ENCODE measurements at regions not wholly inside any gene's neighbourhood (a gene's known extent, or its start where the extent isn't known, plus 50 kb on each side); places are given as distances from the start of the nearest gene placed in this dataset.

DNA sequence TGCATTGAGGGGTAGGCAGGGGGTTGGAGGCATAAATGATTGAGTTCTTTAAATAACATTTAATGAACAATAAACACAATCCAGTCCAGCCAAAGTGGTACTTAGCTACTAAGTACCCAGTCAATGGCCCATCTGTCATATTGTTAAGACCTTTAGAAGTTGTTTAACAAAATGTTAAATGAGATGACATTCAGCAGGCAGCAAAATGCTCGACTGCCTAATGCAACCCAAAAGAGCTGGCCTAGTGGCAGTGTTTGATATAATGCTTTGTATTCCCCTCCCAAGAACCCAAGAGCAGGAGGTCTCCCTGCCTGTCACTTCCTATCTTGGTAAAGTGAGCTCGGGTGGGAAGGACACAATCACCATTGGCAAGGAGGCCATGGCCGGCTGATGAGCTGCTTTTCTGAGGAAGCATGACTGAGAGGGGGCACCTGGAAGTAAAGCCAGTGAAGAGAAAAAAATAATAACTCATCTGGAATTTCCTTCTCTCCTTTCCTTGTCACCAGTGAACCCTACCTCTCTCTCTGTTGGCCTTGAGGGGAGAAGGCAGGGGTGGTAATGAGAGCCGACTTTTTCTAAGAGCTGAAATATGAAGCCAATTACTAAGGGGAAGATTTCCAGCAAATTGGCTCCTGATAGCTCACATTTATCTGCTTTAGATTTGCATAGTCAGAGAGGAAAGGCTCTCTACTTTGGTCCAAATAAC, 140.6 kb downstream of the C1D start:
- no peak for DNase-seq

GRCh38 chr2:67923696-67924095, 139.1 kb downstream of the C1D start:
- DNase-seq = no peak

DNA sequence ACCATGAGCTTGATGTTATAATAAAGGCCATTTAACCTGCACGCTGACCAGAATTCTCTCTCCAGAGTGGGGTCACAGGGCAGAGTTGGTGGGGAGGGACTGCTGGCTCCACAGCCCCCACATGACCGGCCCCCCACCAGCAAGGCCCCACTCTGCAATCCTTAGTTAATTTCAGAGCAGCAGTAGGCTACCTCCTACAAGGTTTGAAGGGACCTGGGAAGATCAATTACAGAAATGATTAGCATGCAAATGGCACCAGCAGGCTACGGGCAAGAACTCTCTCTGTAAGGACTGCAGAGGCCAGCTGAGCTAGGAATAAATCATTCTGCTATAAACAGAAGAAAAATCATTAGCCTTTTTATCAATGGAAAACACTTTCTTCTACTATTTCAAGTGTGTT, 135.3 kb downstream of the C1D start:
- DNase-seq = no peak

GRCh38 chr2:67930156-67930555, 132.6 kb downstream of the C1D start:
- no peak for DNase-seq

DNA sequence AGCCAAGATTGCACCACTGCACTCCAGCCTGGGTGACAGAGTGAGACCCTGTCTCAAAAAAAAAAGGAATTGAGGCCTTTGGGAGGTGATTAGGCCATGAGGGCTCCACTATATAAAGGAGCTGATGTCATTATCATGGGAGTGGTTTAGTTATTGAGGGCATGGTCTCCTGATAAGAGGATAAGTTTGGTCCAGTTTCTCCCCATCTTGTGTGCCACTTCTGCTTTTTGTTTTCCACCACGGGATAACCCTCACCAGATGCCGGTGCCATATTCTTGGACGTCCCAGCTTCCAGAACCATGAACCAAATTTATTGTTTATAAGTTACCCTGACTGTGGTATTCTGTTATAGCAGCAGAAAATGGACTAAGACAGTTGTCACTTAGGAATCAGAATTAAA, 125.8 kb downstream of the C1D start:
- no peak for DNase-seq

- no peak for DNase-seq
Measured at GRCh38 chr2:67938053-67938452, 124.8 kb downstream of the C1D start.

DNA sequence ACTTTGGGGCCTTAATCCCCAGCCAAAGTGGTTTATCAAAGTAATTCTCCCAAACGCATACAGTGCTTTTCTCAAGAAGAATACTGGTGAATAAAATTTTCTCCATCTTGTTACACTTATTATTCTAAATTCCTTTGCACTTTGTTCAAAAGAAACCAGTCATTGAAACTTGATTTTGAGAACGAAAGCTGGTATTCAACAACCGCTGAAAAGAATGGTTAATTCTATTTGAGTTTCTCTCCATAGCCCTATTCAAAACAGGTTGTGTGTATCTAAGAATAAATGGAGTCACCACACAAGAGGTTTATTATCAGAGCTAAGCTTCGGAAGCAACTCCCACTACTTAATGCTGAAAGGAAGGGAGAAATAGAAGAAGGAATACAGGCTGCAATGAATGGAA, 117.7 kb downstream of the C1D start:
- no peak for DNase-seq

DNA sequence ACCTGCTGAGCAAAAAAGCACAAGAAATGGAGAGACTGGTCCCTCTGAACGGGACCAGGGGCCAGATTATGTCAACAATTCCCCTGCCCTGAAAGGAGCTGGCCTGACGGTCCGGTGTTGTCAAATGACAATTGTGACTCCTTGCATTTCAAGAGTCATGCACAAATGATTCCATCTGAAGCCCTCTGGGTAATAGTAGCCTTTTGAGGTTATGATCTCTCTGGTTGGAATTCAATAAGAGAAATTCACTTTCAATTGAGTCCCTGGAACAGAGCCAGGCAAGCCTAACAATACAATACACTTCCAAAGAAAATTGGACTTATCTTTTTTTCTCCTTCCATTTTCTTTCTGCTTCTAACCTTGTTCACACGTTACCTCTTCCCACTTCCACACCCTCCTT, 116.9 kb downstream of the C1D start:
- no peak for DNase-seq

GRCh38 chr2:67948057-67948456, 114.7 kb downstream of the C1D start:
- no peak for DNase-seq

DNA sequence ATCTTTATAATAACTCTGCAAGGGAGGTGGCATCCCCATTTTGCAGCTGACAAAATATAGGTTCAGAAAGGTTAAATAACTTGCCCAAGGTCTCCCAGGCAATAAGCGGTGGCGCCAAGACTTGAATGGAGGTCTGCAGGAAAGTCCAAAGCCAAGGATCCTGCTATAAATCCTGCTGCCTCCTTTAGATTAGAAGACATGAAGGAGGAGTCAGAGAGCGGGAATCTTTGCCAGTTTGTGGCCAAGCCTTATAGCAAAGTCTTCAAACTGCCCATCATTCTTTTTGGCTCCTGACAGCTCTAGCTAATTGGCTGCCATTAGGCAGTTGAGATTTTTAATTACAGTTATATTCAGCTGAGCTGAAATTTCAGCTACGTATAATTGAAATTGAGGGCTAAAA, 114.3 kb downstream of the C1D start:
- no peak for DNase-seq

- no peak for DNase-seq
Measured at GRCh38 chr2:67950018-67950417, 112.8 kb downstream of the C1D start.

- DNase-seq = no peak
Measured at GRCh38 chr2:67950919-67951318, 111.9 kb downstream of the C1D start.

DNA sequence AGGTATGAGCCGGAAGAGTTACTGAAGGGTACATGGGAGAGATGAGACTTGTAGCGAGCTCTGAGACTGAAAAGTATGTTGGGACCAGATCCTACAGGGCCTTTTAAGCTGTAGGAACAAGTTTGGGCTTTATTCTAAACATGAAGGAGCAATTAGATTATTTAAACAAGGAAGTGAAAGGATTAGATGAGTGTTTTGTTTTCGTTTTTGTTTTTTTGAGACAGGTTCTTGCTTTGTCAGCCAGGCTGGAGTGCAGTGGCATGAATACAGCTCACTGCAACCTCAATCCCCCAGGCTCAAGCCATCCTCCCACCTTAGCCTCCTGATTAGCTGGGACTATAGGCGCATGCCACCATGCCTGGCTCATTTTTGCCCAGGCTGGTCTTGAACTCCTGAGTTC, 110.7 kb downstream of the C1D start:
- no peak for DNase-seq

DNA sequence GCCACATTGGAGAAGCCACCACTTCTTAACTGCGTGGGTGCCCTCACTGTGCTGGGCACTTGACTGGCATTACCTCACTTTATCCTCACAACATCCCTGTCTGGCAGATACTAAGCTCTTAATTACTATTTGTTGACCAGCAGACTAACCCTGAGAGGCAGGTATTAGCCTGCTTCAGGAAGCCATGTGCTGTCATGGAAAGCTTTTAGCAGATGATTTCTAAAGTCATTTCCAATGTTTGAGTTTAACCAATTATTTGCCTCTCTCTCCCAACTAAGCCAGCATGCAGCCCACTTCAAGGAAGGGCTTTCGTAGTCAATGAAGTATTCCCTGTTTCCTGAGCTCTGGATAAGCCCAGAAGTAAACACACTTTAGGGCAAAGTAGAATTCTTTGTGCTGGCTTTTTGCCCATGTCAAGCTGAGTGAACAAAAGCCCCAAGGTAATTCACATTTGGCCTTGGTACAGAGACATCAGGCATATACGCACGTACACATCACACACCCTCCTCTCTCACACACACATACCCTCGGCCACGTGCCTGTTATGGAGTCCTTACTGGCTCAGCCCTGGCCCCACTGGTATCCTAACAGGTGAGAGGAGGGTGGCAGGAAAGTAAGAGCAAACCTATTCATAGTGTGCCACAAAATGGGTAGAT, 108.6 kb downstream of the C1D start:
- no peak for DNase-seq

GRCh38 chr2:67955748-67956603, 106.8 kb downstream of the C1D start:
- DNase-seq = no peak

- no peak for DNase-seq
Measured at GRCh38 chr2:67965246-67965645, 97.6 kb downstream of the C1D start.

- no peak for DNase-seq
Measured at GRCh38 chr2:67970071-67970470, 92.7 kb downstream of the C1D start.

GRCh38 chr2:67970542-67970941, 92.3 kb downstream of the C1D start:
- DNase-seq = no peak

DNA sequence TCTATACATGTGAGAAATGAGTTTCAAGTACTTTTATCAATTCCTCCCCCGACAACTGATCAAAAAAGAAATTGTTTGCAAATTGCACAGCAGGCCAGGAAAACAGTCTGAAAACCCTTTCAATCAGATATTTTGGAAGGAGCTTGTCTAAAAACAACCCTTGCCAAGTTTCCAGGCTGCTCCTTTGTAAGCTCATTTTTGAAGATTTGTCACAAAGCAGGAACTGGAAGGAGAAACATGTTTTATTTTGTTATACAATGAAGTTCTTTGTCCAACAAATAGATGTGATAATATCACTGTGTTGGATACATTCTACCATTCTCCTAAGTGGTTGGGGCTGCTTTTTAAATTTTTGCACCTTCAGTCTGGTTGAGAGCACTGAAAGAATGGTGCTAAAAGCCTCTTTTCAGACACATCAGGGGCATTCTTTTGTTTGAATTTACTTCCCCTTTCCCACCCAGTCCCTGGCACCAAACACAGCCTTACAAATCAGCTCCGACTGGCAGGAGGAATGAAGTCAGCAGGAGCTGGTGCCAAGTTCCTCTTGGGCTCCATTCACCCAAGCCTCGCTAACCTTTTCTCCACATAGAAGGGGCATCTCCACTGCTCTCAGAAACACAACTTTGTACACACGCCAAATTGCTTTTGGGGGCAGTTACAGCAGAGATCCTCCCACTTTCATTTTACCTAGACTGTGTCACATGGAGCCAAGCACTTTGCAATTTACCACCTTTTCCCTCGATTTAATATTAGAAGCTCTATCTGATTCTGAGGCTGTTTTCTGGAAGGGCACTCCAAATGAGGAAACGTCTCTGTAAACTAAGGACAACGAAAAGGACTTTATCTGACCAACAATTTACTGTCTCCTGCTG, 88.0 kb downstream of the C1D start:
- DNase-seq = peak; percentile 20

GRCh38 chr2:67977464-67977863, 85.3 kb downstream of the C1D start:
- DNase-seq = no peak

- DNase-seq = no peak
Measured at GRCh38 chr2:67982956-67983355, 79.8 kb downstream of the C1D start.

DNA sequence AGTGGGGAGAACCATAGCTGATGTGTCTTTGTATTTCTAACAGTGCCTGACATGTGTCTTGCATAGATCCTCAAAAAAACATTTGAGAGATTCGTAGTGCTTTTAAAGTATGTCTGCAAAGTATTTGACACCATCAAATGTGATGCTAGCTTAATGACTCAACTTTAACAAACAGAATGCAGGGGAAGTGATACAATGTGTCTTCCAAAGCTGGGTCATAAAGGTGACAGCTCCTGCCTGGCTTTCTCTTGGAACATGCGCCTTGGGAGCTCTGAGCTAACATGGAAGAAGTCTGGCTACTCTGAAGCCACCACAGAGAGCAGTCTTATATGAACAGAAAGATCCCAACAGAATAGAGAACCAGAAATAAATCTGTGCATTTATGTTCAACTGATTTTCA, 78.2 kb downstream of the C1D start:
- DNase-seq = no peak

GRCh38 chr2:67985586-67985985, 77.2 kb downstream of the C1D start:
- no peak for DNase-seq
